HG03045 (cell line): ENCODE measurements at regions not wholly inside any gene's neighbourhood (a gene's known extent, or its start where the extent isn't known, plus 50 kb on each side); places are given as distances from the start of the nearest gene placed in this dataset.

ENCODE experiments used
- ATAC-seq: cut with Tn5 transposase; IDR thresholded peaks from one replicate; pipeline ENCODE4 v1.9.1; 2021; ENCODE audit warnings: mild to moderate bottlenecking, moderate library complexity; ENCODE audit not compliant: unreplicated experiment

DNA sequence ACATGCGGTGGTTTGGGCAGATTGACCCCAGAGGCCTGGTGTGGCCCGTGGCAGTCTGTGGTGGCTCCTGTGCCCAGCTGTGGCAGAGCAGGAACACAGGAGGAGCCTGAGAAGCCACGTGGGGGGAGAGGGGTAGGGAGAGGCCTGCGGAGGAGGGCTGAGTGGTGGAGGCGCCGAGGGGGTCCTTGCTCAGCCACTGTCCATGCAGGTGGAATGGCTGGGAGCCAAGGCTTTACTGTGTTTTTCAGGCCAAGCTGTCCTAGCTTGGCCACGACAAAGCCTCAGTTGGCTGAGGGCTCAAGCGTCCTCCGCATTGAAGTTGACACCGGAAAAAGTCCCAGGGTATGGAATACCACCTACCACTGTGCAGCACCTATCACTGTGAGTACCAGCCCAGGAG lies 107.0 kb downstream of the VEGFA start:
- ATAC-seq, result no peak

DNA sequence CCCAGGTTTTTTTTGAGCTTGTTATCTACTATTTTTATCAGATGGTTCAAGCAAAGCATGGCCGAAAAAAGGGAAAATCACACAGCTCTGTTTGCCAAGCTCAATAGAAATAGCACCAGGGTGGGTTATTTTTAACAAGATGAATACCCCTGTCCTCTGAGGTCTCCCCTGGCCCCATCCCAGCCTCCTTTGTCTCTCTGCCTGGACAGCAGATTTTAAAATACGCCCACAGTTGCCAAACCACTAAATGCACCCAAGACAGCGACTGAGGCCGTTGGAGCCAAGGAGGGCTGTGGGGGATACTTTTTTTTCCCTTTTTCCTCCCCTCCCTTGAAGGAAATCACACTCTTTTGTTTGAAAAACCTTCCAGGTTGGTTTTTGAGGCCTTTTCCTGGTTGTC lies 106.6 kb downstream of the VEGFA start:
- ATAC-seq, result no peak

DNA sequence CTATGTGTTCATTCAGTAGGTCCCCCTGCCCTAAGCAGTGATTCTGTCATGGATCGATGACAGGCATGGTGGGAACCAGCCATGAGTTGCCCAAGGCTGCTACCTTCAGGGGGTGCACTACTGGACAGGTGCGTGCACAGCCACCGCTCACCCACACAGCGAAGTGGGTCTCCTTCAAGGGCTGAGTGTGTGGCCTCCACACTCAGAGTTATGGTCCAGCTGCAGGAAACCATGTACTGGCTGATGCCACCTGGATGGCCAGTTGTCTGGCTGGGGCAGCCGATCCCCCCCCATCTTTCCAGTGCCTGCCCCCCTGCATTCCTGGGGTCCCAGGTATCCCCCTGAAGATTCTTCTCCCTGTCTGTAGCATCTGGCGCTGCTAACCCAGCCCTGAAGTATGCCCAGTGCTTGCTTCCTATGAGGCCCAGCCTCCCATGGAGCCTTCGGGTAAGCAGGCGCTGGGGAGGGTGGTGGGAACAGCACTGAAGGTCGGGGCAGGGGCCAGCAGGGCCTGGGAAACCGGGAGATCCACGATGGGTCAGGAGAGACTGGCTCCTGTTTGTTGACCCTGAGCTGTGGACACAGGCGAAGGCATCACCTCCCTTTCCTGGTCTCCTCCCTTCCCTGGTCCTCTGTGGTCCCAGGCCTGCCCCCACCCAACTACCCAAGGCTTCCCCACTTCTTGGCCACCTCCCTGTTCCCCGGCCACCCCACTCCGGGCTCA lies 106.0 kb downstream of the VEGFA start:
- ATAC-seq, result no peak

GRCh38 chr6:43874814-43875590 lies 105.0 kb downstream of the VEGFA start:
- ATAC-seq, result no peak

- no peak for ATAC-seq
These were observed 104.0 kb downstream of the VEGFA start for GRCh38 chr6:43873806-43874714.

DNA sequence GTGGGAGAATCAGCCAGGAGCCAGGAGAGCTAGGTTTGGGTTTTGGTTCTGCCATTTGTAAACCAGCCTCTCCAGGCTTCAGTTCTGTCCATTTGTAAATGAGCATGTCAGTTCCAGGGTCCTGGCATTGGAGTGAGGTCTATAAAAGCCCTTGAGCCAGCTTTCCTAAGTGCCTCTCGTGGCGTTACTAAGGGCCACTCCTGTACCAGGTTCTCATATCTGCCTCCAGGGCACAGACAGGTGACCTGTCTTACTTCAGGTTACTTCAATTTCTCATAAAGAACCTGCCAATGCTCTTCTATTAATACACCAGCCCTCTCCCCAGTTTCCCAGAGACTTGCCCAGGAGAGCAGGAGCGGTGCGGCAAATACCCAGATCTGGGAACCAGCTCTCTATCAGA lies 101.9 kb downstream of the VEGFA start:
- ATAC-seq, result no peak

DNA sequence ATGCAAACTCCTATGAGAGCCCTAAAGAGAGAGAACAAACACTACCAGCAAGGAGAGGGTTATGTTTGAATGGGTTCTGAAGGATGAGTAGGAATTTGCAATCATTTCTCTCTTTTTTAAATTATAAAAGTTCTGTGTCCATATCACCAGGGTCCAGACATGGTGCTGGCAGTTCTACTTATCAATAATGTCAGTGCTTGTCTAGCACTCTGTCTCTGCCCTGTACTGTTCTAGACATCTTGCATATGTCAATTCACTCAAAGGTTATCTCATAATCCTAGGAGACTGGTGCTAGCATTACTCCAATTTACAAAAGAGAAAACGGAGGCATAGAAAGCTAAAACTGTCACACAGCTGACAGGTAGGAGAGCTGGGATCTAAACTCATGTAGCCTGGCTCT lies 101.3 kb downstream of the VEGFA start:
- ATAC-seq, result no peak

DNA sequence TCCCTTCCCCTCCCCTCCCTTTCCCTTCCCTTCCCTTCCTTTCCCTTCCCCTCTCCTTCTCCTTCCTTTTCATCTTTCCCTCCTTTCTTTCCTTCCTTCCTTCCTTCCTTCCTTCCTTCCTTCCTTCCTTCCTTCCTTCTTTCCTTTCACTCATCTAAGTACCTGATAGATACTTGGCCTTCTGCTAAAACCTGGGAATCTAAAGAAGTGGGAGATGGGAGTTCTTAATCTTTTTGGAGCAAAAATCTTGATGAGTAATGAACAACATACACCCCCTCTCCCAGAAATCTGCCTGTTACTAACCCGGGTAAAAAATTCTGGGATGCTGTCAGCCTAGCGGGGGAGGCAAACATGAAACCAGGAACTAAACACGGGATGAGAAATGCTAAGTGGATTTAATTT lies 100.7 kb downstream of the VEGFA start:
- no peak for ATAC-seq

- no peak for ATAC-seq
These were observed 100.0 kb downstream of the VEGFA start for GRCh38 chr6:43869792-43870659.

GRCh38 chr6:43869079-43869710 lies 99.2 kb downstream of the VEGFA start:
- ATAC-seq, result no peak

DNA sequence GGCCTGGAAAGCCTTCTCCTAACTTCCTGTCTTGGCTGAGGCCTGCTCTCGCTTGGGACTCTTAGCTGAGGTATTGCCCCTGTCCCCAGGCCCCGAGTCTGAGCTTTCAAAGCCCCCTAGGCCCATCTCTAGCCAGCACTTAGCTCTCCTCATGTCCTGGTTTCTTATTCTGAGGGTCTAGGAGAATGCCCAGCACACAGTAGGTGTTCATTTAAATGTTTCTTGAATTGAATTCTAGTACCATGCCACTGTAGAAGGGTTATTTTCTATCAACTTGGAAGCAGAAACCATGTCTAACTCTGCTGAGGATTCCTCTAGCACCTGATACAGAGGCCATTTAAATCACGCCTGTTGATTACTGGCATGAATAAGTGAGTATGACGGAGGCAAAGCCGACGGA lies 98.5 kb downstream of the VEGFA start:
- no peak for ATAC-seq

- ATAC-seq, result no peak
These were observed 98.0 kb downstream of the VEGFA start for GRCh38 chr6:43867996-43868395.

- no peak for ATAC-seq
These were observed 97.2 kb downstream of the VEGFA start for GRCh38 chr6:43867246-43867645.

DNA sequence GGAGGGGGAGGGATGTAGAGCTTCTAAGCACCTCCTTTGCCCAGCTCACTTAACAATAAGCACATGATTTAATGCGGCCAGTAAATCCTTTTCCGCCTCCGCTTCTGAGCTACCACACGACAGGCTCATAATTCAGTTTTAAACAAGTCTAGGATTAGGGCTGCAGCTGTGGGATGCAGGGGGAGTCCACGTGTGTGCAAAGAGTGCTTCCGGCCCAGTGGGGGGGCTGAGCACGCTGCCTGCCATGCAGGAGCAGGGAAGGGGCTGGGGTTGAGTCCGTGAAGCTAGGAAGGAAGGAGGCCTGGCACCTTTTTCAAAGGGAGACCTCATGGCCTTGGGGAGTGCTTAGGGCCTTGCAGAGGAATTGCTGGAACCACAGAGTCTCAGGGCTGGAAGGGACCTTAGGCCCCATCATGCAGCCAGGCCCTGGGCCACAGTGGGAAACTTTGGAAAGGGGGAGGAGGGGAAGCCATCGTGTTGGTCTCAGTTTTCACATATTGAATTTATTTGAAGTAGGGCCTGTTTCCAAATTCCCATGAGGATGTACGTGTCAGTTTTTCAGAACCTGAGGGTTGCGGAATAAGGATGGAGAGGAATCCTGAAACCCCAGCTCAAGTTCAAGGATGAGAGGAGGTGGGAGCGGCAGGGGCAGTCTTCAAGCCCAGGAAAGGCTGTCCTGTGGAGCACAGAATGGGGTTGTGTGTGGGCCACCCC lies 96.1 kb downstream of the VEGFA start:
- no peak for ATAC-seq

GRCh38 chr6:43865086-43865485 lies 95.1 kb downstream of the VEGFA start:
- ATAC-seq, result no peak

DNA sequence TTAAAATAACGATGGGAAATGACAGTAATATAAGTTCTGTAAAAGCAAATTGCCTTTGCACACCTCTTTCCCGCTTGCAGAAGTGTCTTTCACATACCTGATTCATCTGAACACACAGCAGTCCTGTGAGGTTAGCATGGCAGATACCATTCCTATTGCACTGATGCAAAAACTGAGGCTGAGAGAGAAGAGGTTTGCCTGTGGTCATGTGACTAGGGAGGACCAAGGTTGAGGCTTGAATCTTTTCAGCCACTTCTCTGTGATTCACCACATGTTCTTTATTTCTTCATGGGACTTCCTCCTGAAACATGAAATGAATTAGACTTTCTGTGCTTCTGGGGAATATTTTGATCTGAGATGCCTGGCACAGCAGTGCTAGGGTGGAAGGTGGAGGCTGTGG lies 92.9 kb downstream of the VEGFA start:
- ATAC-seq, result no peak

DNA sequence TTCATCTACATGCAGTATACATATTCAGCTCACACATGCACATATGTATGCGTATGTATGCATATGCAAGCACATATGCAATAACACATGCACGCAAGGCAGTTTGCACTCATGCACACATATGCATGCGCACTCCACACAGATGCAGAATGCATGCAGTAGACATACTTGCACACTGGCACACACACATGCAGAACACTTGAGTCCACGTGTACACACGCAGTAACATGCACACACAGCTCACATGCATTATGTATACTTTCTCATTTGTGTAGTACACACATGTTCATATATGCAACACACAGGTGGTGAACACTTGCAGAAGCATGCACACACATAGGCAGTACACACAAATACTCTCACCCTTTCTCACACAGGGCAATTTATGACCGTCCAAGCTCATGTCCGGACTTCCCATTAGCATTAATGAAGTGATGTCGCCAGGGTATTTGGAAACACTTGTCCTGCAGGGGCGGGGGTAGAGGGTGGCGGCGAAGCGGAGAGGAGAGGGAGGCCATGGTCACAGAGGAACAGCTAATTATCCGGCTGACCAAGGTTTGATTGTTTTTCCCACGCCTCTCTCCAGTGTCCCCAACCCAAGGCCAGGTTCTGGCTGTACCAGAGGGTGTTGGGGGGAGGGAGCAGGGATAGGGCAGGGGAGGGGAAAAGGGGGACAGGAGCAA lies 91.3 kb downstream of the VEGFA start:
- no peak for ATAC-seq

DNA sequence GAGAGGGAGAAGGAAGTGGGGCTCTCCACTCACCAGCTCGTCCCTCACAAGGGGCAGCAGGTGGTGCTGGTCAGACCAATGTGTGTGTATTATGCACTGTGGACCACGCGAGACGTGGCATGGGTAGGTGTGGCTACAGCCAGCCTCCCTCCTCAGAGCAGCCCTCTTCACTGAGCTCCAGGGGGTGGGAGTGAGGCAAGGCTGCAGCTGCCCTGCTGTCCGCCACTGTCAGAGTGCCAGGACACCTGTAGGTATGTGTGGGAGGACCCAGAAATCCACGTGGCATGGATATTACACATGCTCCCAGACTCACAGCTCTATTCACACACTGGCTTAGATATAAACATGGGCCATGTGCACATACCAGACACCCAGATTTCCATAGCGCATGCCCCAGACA lies 90.3 kb downstream of the VEGFA start:
- no peak for ATAC-seq

DNA sequence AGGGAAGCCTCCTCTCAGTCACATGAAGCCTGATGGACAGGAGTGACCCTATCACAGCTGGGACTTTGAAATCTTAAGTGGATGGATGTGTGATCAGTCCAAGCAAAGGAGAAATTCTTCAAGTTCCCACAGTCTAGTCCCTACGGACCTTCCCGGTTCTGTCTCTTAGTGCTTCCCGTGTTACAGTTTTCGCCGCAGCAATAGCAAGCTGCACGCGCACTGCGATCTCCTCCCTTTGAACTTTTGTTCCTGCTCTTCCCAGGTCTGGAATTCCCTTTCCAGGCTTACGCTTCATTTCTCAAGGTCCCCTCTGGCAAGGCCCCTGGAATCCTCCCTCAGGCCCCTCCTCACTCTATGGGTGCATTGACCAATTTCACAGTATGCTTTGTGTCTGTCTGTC lies 89.2 kb downstream of the VEGFA start:
- no peak for ATAC-seq
